ENCODE measurements at regions not wholly inside any gene's neighbourhood (a gene's known extent, or its start where the extent isn't known, plus 50 kb on each side); places are given as distances from the start of the nearest gene placed in this dataset.

DNA sequence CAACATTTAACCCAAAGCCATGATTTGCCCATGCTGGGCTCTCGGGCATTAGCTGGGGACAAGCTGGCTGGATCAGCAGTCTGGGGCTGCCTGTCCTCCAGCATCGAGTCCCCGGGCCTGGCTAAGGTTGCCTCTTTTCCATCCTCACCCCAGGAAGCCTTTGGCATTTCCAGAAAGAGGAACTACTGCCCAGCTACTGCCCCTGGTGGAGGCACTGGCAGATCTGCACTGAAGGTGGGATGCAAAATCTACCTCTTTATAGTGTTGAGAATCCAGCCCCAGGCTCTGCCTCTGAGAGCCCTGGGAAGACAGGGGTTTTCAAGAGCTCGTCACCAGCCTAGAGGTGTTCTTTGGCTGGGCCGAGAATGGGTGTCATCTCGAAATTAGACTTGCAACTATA, 635.9 kb downstream of the MATN1 start:
- TF ChIP-seq, protein P1, sequence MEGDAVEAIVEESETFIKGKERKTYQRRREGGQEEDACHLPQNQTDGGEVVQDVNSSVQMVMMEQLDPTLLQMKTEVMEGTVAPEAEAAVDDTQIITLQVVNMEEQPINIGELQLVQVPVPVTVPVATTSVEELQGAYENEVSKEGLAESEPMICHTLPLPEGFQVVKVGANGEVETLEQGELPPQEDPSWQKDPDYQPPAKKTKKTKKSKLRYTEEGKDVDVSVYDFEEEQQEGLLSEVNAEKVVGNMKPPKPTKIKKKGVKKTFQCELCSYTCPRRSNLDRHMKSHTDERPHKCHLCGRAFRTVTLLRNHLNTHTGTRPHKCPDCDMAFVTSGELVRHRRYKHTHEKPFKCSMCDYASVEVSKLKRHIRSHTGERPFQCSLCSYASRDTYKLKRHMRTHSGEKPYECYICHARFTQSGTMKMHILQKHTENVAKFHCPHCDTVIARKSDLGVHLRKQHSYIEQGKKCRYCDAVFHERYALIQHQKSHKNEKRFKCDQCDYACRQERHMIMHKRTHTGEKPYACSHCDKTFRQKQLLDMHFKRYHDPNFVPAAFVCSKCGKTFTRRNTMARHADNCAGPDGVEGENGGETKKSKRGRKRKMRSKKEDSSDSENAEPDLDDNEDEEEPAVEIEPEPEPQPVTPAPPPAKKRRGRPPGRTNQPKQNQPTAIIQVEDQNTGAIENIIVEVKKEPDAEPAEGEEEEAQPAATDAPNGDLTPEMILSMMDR (IDR thresholded peaks at IDR 0.05 in 2 of 3, conservative IDR thresholded peaks at IDR 0.05 in 1 of 3; ENCODE audit: borderline replicate concordance in 1 of 3, insufficient read depth in 1 of 3, low read depth in 2 of 3, low read length in 2 of 3), result peak; percentile 21 to 65 (median 48); a peak in 4 of 6 replicates
- TF ChIP-seq POLR2A (IDR thresholded peaks at IDR 0.05; ENCODE audit: borderline replicate concordance, extremely low read depth, insufficient read depth, insufficient read length) (no peak), EZH2 (IDR thresholded peaks at IDR 0.05) (no peak), ZFX (IDR thresholded peaks at IDR 0.05) (no peak), EGR1 (IDR thresholded peaks at IDR 0.05; ENCODE audit: low read depth) (no peak), FOSL1 (IDR thresholded peaks at IDR 0.05; ENCODE audit: low read depth) (no peak), JUND (IDR thresholded peaks at IDR 0.05) (no peak), YY1 (IDR thresholded peaks at IDR 0.05; ENCODE audit: extremely low read depth, insufficient replicate concordance, low read depth, low read length) (no peak)

Data from HCT116 (cell line).